ENCODE measurements at regions not wholly inside any gene's neighbourhood (a gene's known extent, or its start where the extent isn't known, plus 50 kb on each side); places are given as distances from the start of the nearest gene placed in this dataset.

GRCh38 chr4:161273607-161274006, 890.2 kb downstream of the FSTL5 start:
- Histone ChIP-seq H4K20me1 (ENCODE audit: control insufficient read depth, insufficient read depth, low read length, poor library complexity, severe bottlenecking) (no peaks in the 10 kb centered on the region), H3K27ac (ENCODE audit: low read length in 2 of 2) (no peak overlapping the region), H3K9me3 (ENCODE audit: control extremely low read depth in 1 of 3, control insufficient read depth in 2 of 3, insufficient read depth in 1 of 3, low read length in 2 of 3) (no peaks in the 10 kb centered on the region), H3K27me3 (replicated peaks in 1 of 4; ENCODE audit: control extremely low read depth in 1 of 4, control insufficient read depth in 3 of 4, insufficient read depth in 4 of 4, low read length in 3 of 4) (no peaks in the 10 kb centered on the region), H2AFZ (ENCODE audit: insufficient read depth, low read depth, low read length, poor library complexity, severe bottlenecking) (no peak overlapping the region), H3K9ac (ENCODE audit: low read length) (no peak overlapping the region), H3K4me3 (ENCODE audit: control extremely low read depth in 1 of 5, extremely low read depth in 1 of 5, insufficient read depth in 1 of 5, low read depth in 2 of 5, low read length in 4 of 5) (no peak overlapping the region), H3K79me2 (ENCODE audit: control insufficient read depth, insufficient read depth, low read length) (no peaks in the 10 kb centered on the region), H3K4me1 (ENCODE audit: control insufficient read depth in 2 of 2, insufficient read depth in 2 of 2, low read length in 2 of 2) (no peaks in the 10 kb centered on the region), H3K4me2 (replicated peaks; ENCODE audit: low read depth, low read length, poor library complexity, severe bottlenecking) (no peak overlapping the region), H3K36me3 (replicated peaks in 1 of 2; ENCODE audit: control extremely low read depth in 1 of 2, control insufficient read depth in 1 of 2, extremely low read depth in 1 of 2, insufficient read depth in 2 of 2, low read length in 1 of 2) (no peaks in the 10 kb centered on the region)
- ChIA-PET CTCF (no interaction called here), POLR2A (no interaction called here)
- peaks cover 3% of the 10 kb centered on the region for H3K9me3 Mint-ChIP-seq (ENCODE audit: insufficient read depth)
- 100% methylated on average over 1 of the region's 2 CpGs for WGBS (ENCODE audit: insufficient coverage)
- no peak overlapping the region for H3K4me3 Mint-ChIP-seq
- H3K4me1 Mint-ChIP-seq, result no peaks in the 10 kb centered on the region
- no peak for TF ChIP-seq EZH2 (IDR thresholded peaks at IDR 0.05; ENCODE audit: borderline replicate concordance, insufficient read depth, low read depth, low read length, poor library complexity, severe bottlenecking)
- TF ChIP-seq, protein P1, sequence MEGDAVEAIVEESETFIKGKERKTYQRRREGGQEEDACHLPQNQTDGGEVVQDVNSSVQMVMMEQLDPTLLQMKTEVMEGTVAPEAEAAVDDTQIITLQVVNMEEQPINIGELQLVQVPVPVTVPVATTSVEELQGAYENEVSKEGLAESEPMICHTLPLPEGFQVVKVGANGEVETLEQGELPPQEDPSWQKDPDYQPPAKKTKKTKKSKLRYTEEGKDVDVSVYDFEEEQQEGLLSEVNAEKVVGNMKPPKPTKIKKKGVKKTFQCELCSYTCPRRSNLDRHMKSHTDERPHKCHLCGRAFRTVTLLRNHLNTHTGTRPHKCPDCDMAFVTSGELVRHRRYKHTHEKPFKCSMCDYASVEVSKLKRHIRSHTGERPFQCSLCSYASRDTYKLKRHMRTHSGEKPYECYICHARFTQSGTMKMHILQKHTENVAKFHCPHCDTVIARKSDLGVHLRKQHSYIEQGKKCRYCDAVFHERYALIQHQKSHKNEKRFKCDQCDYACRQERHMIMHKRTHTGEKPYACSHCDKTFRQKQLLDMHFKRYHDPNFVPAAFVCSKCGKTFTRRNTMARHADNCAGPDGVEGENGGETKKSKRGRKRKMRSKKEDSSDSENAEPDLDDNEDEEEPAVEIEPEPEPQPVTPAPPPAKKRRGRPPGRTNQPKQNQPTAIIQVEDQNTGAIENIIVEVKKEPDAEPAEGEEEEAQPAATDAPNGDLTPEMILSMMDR (IDR thresholded peaks at IDR 0.05), result no peak
- no peaks in the 10 kb centered on the region for H3K27me3 Mint-ChIP-seq
- H3K27ac Mint-ChIP-seq, result no peak overlapping the region
- ATAC-seq (ENCODE audit: low read depth) (no peak), DNase-seq (no peak)
- intact Hi-C loops (cut with micrococcal nuclease), result no loop called here

- H3K27me3 ChIP-seq (replicated peaks in 1 of 4; ENCODE audit: control extremely low read depth in 1 of 4, control insufficient read depth in 3 of 4, insufficient read depth in 4 of 4, low read length in 3 of 4), result no peaks in the 10 kb centered on the region
- no peaks in the 10 kb centered on the region for H3K27me3 Mint-ChIP-seq
- ChIA-PET CTCF (no interaction called here), POLR2A (no interaction called here)
- no peak overlapping the region for H3K4me3 Mint-ChIP-seq
- TF ChIP-seq, protein P1 (IDR thresholded peaks at IDR 0.05), result no peak
- TF ChIP-seq EZH2 (IDR thresholded peaks at IDR 0.05; ENCODE audit: borderline replicate concordance, insufficient read depth, low read depth, low read length, poor library complexity, severe bottlenecking), result no peak
- no peak overlapping the region for H3K4me2 ChIP-seq (replicated peaks; ENCODE audit: low read depth, low read length, poor library complexity, severe bottlenecking)
- no peaks in the 10 kb centered on the region for H3K4me1 Mint-ChIP-seq
- H3K4me3 ChIP-seq (ENCODE audit: control extremely low read depth in 1 of 5, extremely low read depth in 1 of 5, insufficient read depth in 1 of 5, low read depth in 2 of 5, low read length in 4 of 5), result no peak overlapping the region
- H3K9me3 ChIP-seq (ENCODE audit: control extremely low read depth in 1 of 3, control insufficient read depth in 2 of 3, insufficient read depth in 1 of 3, low read length in 2 of 3), result peaks cover 0 to 11% (median 4%) of the 10 kb centered on the region in 3 donors
- DNase-seq (no peak), ATAC-seq (ENCODE audit: low read depth) (no peak)
- H3K9me3 Mint-ChIP-seq (ENCODE audit: insufficient read depth), result peaks cover 4% of the 10 kb centered on the region
- no peak overlapping the region for H3K9ac ChIP-seq (ENCODE audit: low read length)
- H3K27ac Mint-ChIP-seq, result no peak overlapping the region
- no peaks in the 10 kb centered on the region for H4K20me1 ChIP-seq (ENCODE audit: control insufficient read depth, insufficient read depth, low read length, poor library complexity, severe bottlenecking)
- intact Hi-C loops (cut with micrococcal nuclease), result no loop called here
- no CpG with 5 or more reads among the region's 1 CpG for WGBS (ENCODE audit: insufficient coverage)
- no peaks in the 10 kb centered on the region for H3K4me1 ChIP-seq (ENCODE audit: control insufficient read depth in 2 of 2, insufficient read depth in 2 of 2, low read length in 2 of 2)
- no peaks in the 10 kb centered on the region for H3K79me2 ChIP-seq (ENCODE audit: control insufficient read depth, insufficient read depth, low read length)
- H2AFZ ChIP-seq (ENCODE audit: insufficient read depth, low read depth, low read length, poor library complexity, severe bottlenecking), result no peak overlapping the region
- no peaks in the 10 kb centered on the region for H3K36me3 ChIP-seq (replicated peaks in 1 of 2; ENCODE audit: control extremely low read depth in 1 of 2, control insufficient read depth in 1 of 2, extremely low read depth in 1 of 2, insufficient read depth in 2 of 2, low read length in 1 of 2)
- H3K27ac ChIP-seq (ENCODE audit: low read length in 2 of 2), result no peak overlapping the region
Observed at GRCh38 chr4:161260819-161261218, 903.0 kb downstream of the FSTL5 start.

All from B cell (primary cell).